Inflammatory macrophage (primary cell): ENCODE measurements at regions not wholly inside any gene's neighbourhood (a gene's known extent, or its start where the extent isn't known, plus 50 kb on each side); places are given as distances from the start of the nearest gene placed in this dataset.

Experiments
- DNase-seq, 2 donors: peaks; one replicate each; pipeline ENCODE4 v3.0.0-alpha.2; 2020 to 2022

DNA sequence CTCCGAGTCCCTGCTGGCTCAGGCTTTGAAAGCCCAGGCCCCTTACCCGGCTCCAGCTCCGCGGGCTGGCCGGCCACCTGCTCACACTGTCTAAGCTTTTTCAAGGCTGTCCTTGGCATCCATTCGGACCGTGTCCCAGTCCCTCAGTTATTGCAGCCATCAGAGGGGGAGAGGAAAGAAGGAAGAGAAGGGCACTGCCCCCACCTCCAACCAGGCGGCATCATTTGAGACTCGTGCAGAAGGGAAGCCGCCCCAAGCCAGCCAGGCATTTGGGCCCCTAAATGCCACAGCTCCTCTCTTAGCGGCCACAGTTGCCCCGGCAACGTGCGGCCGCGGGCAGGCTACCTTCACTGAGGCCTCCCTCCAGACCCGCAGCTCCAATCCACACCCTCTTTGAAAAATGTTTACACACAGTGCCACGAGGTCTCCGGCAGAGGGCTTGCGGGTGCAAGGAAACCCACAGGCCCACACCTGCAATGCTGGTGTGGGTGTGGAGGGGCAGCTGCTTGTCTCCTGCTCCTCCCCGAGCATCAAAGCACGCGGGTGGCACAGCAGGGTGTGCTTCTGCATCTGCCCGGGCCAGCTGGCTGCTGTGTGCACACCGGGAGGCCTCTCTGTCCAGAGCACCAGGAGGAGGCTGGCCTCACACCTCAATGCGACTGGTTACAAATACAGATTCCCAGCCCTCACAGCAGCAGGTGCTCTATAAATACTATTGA is 124.4 kb downstream of the CTTN start:
- no peak for DNase-seq

DNA sequence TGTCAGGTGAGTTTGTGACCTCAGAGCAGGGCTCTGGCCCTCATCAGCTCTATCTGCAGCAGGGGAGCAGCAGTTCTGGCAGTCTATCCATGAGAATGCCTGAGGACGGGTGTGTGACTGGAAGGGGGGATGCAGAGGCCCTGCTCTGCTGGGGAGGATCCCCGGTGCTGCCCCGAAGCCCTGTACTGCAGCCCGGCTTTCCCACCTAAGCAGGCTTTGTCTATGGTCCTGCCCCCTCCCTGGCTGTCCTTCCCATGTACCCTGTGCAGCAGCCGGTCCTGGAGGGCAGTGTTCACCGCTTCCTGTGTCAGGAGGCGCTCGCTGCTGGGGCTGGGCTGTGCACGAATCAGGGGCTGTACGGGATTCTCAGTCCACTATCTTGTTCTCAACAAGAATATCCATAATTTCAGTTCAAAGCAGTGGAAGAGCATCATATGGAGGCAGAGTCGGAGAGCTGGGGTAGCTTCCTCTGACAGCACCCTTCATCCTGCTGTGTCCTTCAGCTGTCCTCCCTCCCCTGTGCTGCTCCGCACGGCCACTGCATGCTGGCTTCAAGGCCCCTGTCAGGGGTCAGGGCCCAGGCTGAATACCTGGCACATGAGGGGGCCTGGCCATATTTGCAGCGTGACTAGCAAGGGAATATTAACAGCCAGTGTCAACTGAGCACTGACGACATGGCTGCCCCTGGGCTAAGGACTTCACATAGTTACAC is 125.2 kb downstream of the CTTN start:
- DNase-seq: no peak

DNA sequence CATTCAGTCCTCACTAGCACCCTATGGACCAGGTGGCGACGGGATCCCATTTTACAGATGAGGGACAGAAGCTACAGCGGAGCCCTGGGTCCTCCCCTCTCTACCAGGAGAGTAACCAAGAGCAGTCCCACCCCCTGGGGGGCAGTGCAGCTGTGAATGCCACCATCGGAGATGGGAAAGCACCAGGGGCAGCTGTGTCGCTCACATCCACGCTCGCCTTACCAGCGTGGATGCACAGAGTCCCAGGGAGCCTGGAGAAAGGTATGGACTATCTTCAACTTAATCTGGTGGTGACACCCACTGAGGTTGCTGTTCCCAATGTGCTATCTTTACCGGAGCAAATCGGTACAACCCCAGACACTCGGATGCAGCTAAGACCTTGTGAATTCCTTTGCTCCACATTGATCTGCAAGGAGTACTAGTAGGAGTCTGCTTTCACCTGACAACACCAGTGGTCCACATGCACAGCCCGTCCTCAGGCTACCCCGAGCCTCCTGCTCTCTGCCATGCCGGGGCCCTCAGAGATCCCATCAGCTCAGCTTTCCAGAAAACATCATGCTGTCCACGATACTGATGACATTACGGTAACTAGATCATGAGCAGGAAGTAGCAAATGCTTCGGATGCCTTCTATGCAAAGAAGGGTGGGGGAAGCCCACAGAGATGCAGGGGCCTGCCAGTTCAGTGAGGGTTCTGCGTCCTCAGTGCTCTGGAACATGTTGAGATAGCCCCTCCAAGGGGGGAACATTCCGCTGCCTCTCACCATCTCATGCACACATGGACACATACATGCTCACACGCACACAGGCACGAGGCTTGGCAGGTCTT is 126.0 kb downstream of the CTTN start:
- DNase-seq: no peak

DNA sequence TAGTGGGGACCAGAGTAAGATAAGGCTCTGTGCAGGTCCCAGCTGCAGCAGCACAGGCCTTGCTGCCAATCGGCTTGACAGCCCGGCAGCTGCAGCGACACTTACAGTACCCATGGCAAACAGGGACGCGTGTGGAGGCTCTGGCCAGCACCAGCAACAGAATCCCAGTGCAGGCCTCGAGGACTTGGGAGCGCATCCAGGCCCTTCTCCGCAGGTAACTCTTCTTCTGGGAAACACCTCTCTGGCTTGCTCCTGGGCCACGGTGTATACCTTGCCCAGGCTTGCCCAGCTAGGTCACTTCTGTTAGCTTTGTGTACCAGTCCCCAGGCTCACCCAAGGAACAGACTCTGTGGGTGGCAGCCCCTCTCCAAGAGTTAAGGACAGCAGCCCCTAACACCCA is 126.7 kb downstream of the CTTN start:
- no peak for DNase-seq

DNA sequence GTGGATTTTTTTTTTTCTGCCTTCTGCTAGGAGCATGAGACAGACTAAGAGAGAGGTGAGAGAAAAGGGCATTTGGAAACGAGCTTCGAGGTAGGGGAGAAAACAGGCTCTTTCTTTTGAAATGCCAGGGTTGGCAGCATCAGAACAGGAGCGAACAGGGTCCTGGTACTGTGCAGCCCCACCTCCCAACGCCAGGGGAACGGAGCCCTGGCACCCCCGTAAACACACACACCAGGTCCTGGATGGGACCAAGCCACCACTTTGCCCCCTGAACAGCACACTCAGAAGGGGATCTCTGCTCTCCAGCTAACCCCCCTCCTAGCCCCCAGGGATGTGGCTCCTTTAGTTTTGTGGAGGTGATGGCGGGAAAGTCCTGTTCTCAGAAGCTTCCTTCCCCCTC is 127.1 kb downstream of the CTTN start:
- no peak for DNase-seq

DNA sequence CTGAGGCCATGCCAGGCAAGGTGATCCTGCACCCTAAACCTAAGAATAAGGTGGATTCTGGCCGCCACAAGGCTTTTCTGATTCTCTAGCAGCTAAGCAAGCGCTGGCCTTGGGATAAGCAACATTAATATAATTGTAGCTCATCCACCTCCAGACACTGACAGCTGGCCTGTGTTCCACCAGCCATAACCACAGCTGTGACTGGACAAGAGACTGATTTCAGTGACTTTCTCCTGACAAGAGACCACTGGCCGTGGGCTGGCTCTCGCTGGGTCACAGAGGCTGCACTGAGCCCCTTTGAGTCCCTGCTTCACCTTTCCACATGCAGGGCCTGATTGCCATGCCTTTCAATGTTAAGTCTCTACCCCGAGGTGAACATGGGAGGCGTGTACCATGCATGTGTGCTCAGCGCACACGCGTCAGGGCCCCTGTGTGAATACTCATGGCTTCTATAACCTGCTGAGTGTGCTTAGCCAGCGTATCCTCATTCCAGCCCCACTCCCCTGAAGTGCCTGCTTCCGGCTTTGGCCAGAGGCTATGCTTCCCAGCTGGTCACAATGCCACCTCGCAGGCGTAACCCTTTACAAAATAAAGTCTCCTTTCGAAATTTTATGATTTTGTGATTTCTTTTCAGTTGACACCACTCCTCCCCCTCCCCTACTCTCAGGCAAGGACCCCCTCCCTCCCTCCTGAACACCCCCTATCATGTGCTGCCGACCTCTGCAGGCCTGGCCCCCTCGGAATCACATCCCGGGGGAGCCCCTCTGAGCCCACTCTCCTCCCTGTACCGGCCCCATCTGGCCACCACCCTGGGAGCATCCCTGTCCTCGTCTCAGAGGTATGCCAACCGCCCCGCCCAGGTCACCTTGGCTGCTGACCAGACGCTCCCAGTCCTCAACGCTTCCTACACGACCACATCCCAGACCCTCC is 128.1 kb downstream of the CTTN start:
- no peak for DNase-seq

DNA sequence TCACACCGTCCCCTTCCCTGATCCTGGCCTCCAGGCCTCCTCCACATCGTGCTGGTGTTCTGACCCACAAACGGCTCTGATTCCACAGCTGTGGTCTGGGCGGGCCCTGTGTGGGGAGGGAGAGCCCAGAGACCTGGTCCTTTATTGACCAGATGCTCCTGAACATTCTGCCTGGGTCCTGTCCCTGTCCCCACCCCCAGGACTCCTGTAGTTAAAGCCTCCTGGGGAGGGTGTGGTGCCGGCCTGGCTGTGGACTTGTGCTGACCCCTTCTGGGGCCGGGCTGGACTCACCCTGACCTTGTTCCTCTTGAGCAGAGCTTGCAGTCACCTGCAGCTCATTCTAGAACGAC is 128.7 kb downstream of the CTTN start:
- no peak for DNase-seq

DNA sequence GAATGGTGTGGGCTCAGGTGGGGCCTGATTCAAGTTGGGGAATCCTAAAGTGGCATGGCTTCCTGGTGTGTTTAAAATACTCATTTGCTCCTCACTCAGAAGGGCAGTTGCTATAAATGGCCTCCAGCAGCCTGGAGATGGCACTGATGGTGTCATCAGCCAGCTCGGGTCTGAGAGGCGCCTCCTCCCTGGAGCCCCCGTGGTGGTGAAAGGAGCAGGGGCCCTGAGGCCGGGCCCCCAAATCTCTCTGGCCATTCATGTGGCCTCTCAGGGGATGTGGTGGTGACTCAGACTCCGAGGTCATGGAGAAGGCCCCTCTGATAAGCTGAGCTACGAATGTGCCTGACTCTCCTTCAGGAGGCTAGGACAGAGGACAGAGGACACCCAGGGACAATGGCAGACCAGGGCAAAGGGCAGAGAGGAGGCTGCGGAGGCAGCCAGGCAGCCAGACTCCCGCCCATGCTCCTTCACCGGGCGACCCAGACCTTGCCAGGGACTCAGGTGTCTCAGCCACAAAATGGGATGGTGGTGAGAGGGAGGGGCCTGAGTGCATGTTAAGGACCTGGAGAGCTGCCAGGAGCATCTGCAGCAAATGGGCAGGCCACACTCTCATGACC is 129.2 kb downstream of the CTTN start:
- DNase-seq: no peak

DNA sequence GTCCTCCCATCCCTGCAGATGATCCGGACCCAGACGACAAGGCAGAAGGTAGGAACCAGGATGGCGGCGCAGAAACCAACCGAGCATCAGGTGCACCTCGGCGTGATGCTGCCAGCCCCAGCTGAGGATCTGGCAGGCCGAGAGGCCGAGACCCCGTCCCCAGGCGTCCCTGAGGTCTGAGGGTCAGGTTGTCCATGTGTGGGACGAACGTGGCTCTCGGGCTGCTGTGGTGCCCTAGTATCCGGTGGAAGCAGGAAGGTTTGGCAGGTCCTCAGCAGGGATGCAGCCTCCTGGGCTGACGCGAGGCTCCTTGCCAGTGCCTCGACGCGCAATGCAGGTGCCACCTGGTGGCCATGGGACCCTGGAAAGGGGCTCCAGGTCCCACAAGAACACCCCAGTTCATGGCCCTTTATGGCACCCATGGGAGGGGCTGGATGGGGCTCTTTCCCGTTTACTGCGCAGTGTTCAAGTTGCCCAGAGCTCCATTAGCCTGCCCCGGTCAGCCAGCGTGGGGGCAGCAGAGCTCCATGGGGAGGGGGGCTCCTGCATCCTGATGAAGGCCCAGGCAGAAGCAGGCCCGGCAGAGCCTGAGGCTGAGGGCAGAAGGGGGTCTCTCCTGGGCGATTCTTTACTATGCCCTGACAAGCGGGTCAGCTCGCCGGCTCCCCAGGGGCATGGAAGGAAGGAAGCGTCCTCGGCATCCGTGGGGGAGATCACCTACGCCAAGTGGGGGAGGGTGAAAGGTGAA is 129.9 kb downstream of the CTTN start:
- no peak for DNase-seq

DNA sequence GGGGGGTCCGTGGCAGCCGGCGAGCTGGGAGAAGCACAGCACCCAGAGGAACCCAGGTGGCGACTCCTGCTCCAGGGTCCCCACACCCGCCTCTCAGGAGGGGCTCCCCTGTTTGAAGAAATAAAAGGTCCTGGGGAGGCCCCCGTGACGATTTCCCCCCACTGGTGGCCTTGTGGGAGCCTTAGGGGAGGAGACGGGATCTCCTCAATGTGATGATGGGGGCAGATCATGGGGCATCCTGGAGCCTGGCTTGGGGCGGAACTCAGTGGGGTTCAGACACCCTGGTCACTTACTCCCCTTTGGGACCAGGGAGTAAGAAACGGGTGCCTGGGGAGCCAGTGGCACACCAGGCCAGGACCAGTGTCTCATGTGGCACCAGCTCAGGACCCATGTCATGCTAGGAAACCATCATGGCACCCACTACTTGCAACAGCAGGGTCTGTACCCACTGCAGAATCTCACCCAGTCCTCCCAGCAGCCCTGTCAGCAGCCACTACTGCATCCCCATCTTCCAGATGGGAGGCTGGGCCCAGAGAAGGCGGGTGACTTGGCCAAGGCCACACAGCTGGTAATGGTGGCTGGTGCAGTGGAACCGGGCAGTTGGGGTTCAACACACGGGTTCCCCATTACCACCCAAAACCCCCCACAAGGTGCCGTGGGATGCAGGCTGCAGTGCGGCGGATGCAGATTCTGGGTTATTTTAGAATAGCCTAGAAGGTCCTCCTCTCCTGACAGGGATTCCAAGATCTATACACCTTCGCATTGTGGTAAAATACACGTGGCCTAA is 130.7 kb downstream of the CTTN start:
- DNase-seq: no peak

DNA sequence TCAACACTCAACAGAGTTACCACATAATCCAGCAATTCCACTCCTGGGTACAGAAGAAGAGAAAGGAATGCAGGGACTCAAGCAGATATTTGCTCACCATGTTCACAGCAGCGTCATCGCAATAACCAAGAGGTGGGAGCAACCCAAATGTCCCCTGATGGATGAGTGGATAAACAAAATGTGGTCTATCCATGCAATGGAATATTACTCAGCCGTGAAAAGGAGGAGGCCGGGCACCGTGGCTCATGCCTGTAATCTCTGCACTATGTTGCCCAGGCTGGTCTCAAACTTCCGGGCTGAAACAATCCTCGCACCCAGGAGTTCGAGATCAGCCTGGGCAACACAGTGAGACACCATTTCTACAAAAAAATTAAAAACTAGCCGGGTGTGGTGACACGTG is 131.7 kb downstream of the CTTN start:
- DNase-seq: no peak

DNA sequence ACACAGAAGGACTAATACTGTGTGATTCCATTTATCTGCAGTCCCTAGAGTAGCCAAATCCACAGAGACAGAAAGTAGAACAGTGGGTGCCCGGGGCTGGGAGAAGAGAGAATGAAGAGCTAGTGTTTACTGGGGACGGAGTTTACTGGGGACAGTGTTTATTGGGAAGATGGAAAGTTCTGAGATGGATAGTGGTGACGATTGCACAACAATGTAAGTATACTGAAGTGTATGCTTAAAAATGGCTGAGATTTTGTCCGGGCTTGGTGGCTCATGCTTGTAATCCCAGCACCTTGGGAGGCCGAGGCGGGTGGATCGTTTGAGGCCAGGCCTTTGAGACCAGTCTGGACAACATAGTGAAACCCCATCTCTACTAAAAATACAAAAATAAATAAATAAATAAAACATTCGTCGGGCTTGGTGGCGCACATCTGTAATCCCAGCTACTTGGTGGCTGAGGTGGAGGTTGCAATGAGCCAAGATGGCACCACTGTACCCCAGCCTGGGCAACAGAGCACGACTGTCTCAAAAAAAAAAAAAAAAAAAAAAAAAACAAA is 132.4 kb downstream of the CTTN start:
- no peak for DNase-seq

DNA sequence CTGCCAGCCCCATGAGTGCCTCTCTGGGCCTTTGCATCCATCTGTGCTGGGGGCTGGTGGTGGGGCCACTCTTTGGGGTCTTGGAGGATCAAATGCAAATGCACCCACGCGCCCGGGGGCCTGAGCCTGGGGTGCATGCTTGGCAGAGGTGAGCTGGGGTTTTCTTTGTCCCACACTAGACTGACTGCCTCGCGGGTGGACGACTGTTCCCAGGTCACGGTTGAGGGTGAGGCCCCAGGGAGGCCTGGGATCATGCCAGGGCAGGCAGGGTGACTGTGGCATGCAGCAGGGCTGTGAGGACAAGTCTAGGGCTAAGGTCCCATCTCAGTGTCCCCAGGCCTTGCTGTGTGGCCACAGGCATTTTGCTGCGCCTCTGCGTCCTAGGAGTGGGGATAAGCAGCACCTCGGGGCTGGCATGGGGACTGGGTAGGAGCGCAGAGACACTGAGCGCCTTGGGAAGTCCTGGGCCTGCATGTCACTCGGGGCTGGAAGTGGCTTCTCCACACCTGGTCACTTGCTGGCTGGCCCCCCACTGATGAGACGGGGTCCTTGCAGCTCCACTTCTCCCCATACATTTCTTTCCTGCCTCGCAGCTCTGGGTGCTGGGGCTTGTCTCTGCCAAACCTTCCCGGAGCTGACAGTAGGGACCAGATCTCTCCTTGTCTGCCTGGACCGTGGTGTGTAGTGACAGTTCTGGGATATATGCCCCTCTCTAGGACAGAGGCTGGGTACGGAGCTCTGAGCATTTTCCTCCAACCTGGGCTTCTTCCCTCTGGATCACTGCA is 133.1 kb downstream of the CTTN start:
- DNase-seq: no peak

DNA sequence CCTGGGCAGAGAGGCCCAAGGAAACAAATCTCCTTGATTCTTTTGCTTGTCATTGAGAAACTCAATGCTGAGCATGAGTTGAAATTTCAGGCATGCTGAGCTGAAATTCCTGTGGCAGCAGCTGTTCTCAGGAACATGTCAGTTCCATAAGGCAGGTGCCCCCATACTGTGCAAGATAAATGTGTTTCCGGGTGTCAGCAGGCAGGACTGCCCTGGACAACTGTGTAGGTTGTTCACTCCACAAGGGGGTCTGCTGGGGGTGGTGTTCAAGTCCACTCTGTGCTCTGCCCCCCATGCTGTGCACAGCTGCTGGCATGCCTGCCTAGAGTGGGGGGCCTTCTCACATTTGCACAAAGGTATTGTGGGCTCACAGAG is 133.7 kb downstream of the CTTN start:
- DNase-seq: no peak

DNA sequence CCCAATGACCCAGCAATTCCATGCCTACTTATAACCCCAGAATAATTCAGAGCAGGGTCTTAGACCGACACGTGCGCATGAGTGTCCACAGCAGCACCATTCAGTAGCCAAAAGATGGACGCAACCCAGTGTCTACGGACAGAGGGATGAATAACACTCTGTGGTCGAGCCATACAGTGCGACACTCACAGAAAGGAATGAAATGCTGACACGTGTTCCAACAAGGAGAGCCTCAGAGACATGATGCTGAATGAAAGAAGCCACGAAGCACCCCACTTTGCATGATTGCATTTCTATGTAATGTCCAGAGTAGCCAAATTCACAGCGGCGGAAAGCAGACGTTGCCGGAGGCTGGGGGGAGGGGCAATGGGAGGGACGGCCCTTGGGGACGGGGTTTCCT is 134.4 kb downstream of the CTTN start:
- DNase-seq: no peak

DNA sequence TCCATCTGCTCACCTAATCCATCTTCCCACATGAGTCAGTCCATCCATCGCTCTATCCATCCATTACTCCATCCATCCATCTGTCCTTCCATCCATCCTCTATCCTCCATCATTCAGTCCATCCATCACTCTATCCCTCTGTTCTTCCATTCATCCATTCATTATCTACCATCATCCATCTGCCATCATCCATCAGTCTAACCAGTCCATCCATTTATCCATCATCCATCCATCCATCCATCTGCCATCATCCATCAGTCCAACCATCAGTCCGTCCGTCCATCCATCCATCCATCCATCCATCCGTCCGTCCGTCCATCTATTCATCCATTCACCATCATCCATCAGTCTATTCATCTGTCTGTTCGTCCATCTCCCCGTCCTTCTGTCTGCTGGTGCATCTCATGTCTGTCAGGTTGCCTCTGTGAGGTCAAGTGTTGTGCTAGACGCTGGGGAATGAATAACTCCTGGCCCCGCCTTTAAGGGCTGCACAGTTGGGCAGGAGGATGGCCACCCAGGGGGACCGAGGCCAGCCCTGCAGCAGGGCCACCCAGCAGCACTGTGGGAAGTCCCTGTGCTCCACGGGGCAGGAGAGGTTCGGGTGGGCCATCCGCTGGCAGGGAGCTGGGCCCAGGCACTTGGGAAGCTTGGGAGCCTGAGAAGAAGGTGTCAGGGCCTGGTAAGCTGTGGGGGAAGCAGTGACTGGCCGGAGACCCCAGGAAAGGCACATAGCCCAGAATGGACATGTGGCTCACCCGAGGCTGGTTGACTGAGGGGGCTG is 137.1 kb downstream of the CTTN start:
- DNase-seq: no peak

DNA sequence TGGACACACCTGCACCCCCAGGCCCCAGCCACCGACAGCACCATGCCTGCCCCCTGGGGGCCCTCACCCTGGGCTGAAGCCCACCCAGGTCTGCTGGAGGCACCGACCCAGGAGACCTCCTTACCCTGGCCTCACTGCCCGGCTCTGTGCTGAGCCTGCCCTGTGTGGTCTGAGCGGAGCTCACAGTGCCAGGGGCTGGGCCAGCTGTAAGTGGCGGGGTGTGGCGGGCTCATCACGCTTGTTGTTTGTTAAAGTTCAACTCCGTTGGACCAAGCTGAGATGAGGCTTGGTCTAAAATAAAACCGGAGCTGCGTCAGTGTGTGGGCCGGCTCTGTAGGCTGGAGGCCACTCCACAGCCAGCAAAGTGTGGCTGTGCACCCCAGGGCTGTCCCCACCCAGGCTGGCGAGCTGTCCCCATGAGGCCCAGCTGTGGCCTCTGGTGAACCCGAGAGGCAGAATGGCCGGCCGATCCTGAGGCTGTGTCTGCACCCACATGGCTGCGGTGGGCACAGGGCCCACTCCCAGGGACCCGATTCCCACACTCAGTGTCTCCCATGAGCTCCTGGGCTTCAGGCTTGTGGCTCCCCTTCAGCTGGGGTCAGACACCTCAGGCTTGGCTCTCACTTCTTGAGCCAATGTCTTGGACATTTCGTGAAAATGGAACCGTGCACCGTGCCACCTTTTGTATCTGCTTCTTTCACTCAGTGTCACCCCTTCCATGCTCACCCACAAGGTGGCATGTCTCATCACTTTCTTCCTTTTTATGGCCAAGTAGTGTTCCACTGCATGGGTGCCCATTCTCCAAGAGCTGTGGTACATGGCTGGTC is 137.9 kb downstream of the CTTN start:
- DNase-seq: no peak
